Mammary epithelial cell (primary cell): ENCODE measurements at regions not wholly inside any gene's neighbourhood (a gene's known extent, or its start where the extent isn't known, plus 50 kb on each side); places are given as distances from the start of the nearest gene placed in this dataset.

ENCODE experiments used
- CTCF ChIP-seq, 2 donors: IDR thresholded peaks in 1 of 2; conservative IDR thresholded peaks in 1 of 2; 2 replicates each; pipeline ENCODE4 v1.5.1; 2011 to 2012; ENCODE audit warnings: inconsistent platforms in 2 of 2, low read length in 2 of 2, mild to moderate bottlenecking in 2 of 2, control low read depth in 1 of 2, low read depth in 1 of 2; ENCODE audit not compliant: insufficient read depth in 1 of 2; ENCODE audit errors: extremely low read depth in 1 of 2
- EZH2 ChIP-seq: IDR thresholded peaks from 2 replicates; pipeline ENCODE4 v1.6.1; 2012; ENCODE audit warnings: low read length, inconsistent platforms, borderline replicate concordance

DNA sequence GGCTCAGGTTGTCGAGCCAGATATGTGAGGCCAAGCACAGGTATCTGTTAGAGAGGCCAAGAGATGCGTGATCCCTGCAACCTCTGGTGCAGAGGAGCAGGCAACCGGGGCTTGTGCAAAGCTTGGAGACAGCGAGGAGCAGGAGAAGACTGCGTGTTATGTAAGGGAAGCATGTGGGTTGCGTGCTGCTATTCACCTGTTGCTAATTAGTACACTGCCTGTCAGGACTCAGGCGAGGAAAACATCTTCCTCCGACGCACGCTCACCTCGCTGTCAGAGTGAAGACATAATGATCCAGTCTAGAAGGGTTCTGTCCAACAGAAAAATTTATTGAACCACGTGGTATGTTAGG is 102.5 kb downstream of the HNRNPLL start:
- no peak for TF ChIP-seq CTCF (conservative IDR thresholded peaks at IDR 0.05 in 1 of 2, IDR thresholded peaks at IDR 0.05 in 1 of 2; ENCODE audit: extremely low read depth in 1 of 2, insufficient read depth in 1 of 2, low read depth in 1 of 2, low read length in 2 of 2)
- TF ChIP-seq EZH2, result no peak
